Panc1 (cell line): ENCODE measurements at regions not wholly inside any gene's neighbourhood (a gene's known extent, or its start where the extent isn't known, plus 50 kb on each side); places are given as distances from the start of the nearest gene placed in this dataset.

ENCODE experiments used
- ATAC-seq: fragments of 200-7000 bp; cut with Tn5 transposase; 2 replicates; pipeline ENCODE4 v1.9.1; 2020; ENCODE audit warnings: mild to moderate bottlenecking, moderate library complexity
- BruUV-seq: library from RNA; stranded (reverse); fragments of 400-500 nt; replicated peaks from 2 replicates; lab custom pipeline; 2021; lab: Mats Ljungman, UMichigan
- CTCF ChIA-PET: fragments of 300-600 bp; sonication (Branson Sonifier 250); formaldehyde crosslinking; loops from one replicate; lab custom pipeline; 2022; ENCODE audit warnings: antibody characterized with exemption; lab: Charles Lee
- POLR2A ChIA-PET: fragments of 300-600 bp; sonication (Branson Sonifier 250); formaldehyde crosslinking; loops from one replicate; lab custom pipeline; 2022; ENCODE audit warnings: antibody characterized with exemption; lab: Charles Lee
- DNase-seq: peaks from one replicate; pipeline ENCODE4 v3.0.0-alpha.2; 2010; ENCODE audit warnings: low read depth, low spot score
- H3K27ac ChIP-seq: 2 replicates; pipeline ENCODE4 v1.5.1; 2011; ENCODE audit warnings: mild to moderate bottlenecking, low read length, inconsistent platforms
- H3K27me3 ChIP-seq: fragments of 200-500 bp; sonication (Bioruptor generic); 2 replicates; pipeline ENCODE4 v1.6.0; 2014; ENCODE audit warnings: low read length, inconsistent platforms; ENCODE audit not compliant: control insufficient read depth, insufficient read depth
- H3K36me3 ChIP-seq: fragments of 200-500 bp; sonication (Bioruptor generic); 2 replicates; pipeline ENCODE4 v1.5.1; 2014; ENCODE audit warnings: inconsistent platforms, mild to moderate bottlenecking, low read length, moderate library complexity; ENCODE audit not compliant: control insufficient read depth, insufficient read depth
- H3K4me1 ChIP-seq: 2 replicates; pipeline ENCODE4 v1.5.1; 2011; ENCODE audit warnings: inconsistent platforms, mild to moderate bottlenecking, low read length, moderate library complexity; ENCODE audit not compliant: control insufficient read depth, insufficient read depth
- H3K4me3 ChIP-seq, 2 experiments: 2 replicates each; pipeline ENCODE4 v1.5.1; 2011 to 2012; ENCODE audit warnings: low read depth in 2 of 2, low read length in 2 of 2, mild to moderate bottlenecking in 2 of 2, inconsistent platforms in 1 of 2, moderate library complexity in 1 of 2
- H3K9me3 ChIP-seq: fragments of 200-500 bp; sonication (Bioruptor generic); 2 replicates; pipeline ENCODE4 v1.5.1; 2014; ENCODE audit warnings: low read depth, mild to moderate bottlenecking, inconsistent platforms, low read length, moderate library complexity; ENCODE audit not compliant: control insufficient read depth, insufficient read depth
- CTCF ChIP-seq: fragments of 450-650 bp; IDR thresholded peaks from 2 replicates; pipeline ENCODE4 v1.5.1; 2017; ENCODE audit warnings: mild to moderate bottlenecking
- POLR2AphosphoS5 ChIP-seq: IDR thresholded peaks from 2 replicates; pipeline ENCODE4 v1.6.1; 2012; ENCODE audit warnings: mild to moderate bottlenecking, low read depth, low read length, moderate library complexity
- SIN3A ChIP-seq: IDR thresholded peaks from 2 replicates; pipeline ENCODE4 v1.6.1; 2012; ENCODE audit warnings: low read depth, mild to moderate bottlenecking, low read length, moderate library complexity, borderline replicate concordance; ENCODE audit not compliant: insufficient read depth
- TCF7L2 ChIP-seq: IDR thresholded peaks from 2 replicates; pipeline ENCODE4 v1.6.1; 2011; ENCODE audit warnings: mild to moderate bottlenecking, low read depth, low read length, inconsistent platforms
- in situ Hi-C: cut with HindIII; loops from 2 replicates; pipeline ENCODE4 v1.10.0; 2016; ENCODE audit warnings: low sequenced_read_pairs, low pct_unique_long_range_greater_than_20kb
- intact Hi-C: fragments of 100-400 bp; cut with micrococcal nuclease; formaldehyde crosslinking; loops from one replicate; pipeline ENCODE4 v1.10.0; 2022; ENCODE audit not compliant: unreplicated experiment
- TF ChIP-seq, protein P1 (sequence below), 2 experiments: IDR thresholded peaks; 2 replicates each; pipeline ENCODE4 v1.6.1; 2011 to 2012; ENCODE audit warnings: low read depth in 2 of 2, control low read depth in 1 of 2, low read length in 1 of 2, mild to moderate bottlenecking in 1 of 2, moderate library complexity in 1 of 2; ENCODE audit not compliant: insufficient read depth in 1 of 2

DNA sequence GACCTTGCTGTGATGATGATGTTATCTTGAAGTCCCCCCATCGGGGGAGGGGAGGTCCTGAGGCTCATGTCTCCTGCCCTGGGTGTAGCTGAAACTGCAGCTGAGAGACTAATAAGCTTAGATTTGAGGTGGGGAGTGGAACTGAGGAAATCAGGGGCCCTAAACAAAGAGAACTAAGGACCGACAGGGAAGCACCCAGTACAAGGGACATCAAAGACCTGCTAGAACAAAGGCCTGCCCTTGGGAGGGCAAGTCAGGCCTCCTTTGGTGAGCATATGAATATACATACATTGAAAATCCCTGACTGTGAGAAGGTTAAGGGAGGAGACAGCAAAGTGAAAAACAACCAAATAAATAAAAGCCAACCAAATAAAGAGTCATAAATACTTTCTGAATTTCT lies 1132.5 kb upstream of the CELF4 start:
- DNase-seq (no peak), ATAC-seq (no peak)
- Histone ChIP-seq H3K27me3 (no peaks in the 10 kb centered on the region), H3K36me3 (no peaks in the 10 kb centered on the region), H3K4me1 (no peaks in the 10 kb centered on the region), H3K27ac (no peak overlapping the region), H3K9me3 (no peaks in the 10 kb centered on the region), H3K4me3 (no peak overlapping the region)
- TF ChIP-seq POLR2AphosphoS5, result no peak
- TF ChIP-seq, protein P1, sequence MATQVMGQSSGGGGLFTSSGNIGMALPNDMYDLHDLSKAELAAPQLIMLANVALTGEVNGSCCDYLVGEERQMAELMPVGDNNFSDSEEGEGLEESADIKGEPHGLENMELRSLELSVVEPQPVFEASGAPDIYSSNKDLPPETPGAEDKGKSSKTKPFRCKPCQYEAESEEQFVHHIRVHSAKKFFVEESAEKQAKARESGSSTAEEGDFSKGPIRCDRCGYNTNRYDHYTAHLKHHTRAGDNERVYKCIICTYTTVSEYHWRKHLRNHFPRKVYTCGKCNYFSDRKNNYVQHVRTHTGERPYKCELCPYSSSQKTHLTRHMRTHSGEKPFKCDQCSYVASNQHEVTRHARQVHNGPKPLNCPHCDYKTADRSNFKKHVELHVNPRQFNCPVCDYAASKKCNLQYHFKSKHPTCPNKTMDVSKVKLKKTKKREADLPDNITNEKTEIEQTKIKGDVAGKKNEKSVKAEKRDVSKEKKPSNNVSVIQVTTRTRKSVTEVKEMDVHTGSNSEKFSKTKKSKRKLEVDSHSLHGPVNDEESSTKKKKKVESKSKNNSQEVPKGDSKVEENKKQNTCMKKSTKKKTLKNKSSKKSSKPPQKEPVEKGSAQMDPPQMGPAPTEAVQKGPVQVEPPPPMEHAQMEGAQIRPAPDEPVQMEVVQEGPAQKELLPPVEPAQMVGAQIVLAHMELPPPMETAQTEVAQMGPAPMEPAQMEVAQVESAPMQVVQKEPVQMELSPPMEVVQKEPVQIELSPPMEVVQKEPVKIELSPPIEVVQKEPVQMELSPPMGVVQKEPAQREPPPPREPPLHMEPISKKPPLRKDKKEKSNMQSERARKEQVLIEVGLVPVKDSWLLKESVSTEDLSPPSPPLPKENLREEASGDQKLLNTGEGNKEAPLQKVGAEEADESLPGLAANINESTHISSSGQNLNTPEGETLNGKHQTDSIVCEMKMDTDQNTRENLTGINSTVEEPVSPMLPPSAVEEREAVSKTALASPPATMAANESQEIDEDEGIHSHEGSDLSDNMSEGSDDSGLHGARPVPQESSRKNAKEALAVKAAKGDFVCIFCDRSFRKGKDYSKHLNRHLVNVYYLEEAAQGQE (IDR thresholded peaks at IDR 0.05; ENCODE audit: insufficient read depth in 1 of 2, low read depth in 2 of 2, low read length in 1 of 2), result no peak
- no peak for TF ChIP-seq TCF7L2
- no peak for TF ChIP-seq SIN3A
- ChIA-PET POLR2A (interaction anchor here (0.5 kb wide), 1 partner anchor 777 kb away, joined by 4 read pairs; no protein-coding TSS in a partner anchor), CTCF (no interaction called here)
- no TSS peak for BruUV-seq
- in situ Hi-C loops, result no loop called here
- intact Hi-C loops, result no loop called here

DNA sequence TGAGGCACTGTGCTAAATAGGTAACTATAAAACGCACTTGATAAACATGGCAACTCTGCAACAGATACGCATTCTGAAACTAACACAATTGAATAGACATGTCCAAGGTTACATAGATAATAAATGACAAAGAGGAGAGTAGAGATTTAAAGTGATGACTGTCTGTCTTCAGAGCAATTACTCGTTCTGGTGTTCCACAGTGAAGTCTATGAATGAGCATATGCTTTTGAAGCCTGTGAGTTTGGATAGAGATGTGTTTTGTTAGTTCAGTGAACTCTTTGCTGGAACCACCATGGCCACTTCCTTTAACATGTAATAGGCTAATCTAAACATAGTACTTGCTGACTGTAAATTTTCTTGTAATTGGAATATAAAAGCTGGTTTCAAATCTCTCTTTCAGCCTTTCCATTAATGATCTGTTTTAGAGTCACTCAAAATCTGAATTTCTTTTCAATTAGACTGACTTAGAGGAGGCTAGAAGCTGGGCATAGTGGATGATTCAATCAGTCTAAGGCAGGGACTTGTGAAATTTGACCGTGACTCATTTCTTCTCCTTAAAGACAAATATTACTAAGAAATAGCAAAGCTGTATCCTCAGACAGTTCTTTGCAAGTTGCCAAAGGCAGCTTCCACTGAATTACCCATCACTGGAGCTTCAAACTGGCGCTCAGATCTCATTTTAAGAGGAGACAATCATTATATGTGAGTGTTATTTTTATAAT lies 1130.1 kb upstream of the CELF4 start:
- Histone ChIP-seq H3K9me3 (no peaks in the 10 kb centered on the region), H3K4me1 (no peaks in the 10 kb centered on the region), H3K4me3 (no peak overlapping the region), H3K36me3 (no peaks in the 10 kb centered on the region), H3K27ac (no peak overlapping the region), H3K27me3 (no peaks in the 10 kb centered on the region)
- ATAC-seq, result no peak
- no TSS peak for BruUV-seq
- TF ChIP-seq CTCF (no peak), SIN3A (no peak), POLR2AphosphoS5 (no peak), TCF7L2 (no peak)
- TF ChIP-seq, protein P1 (IDR thresholded peaks at IDR 0.05; ENCODE audit: insufficient read depth in 1 of 2, low read depth in 2 of 2, low read length in 1 of 2), result no peak
- ChIA-PET POLR2A (no interaction called here), CTCF (no interaction called here)
- intact Hi-C loops (no loop called here), in situ Hi-C loops (no loop called here)
- DNase-seq, result no peak
